CD14-positive monocyte (primary cell): ENCODE measurements at regions not wholly inside any gene's neighbourhood (a gene's known extent, or its start where the extent isn't known, plus 50 kb on each side); places are given as distances from the start of the nearest gene placed in this dataset.

Source experiments
- DNase-seq, 3 donors: peaks; one replicate each; pipeline ENCODE4 v3.0.0-alpha.2; 2011 to 2022
- H2AFZ ChIP-seq: 2 replicates; pipeline ENCODE4 v1.6.0; 2012; ENCODE audit warnings: mild to moderate bottlenecking, low read depth, low read length, inconsistent platforms; ENCODE audit not compliant: insufficient read depth, poor library complexity, severe bottlenecking
- H3K27ac ChIP-seq, 2 donors: 1 replicate in 1 of 2; 2 replicates in 1 of 2; pipeline ENCODE4 v1.5.1; 2012 to 2013; ENCODE audit warnings: low read length in 2 of 2, control low read depth in 1 of 2, inconsistent platforms in 1 of 2, low read depth in 1 of 2, mild to moderate bottlenecking in 1 of 2
- H3K27me3 ChIP-seq, 2 donors: one replicate each; pipeline versions ENCODE4 v1.6.0 to v1.6.1; 2011 to 2013; ENCODE audit warnings: low read length in 2 of 2; ENCODE audit not compliant: control insufficient read depth in 2 of 2, insufficient read depth in 2 of 2
- H3K36me3 ChIP-seq, 2 donors: replicated peaks in 1 of 2; 1 replicate in 1 of 2; 2 replicates in 1 of 2; pipeline versions ENCODE4 v1.5.1 to v1.6.1; 2012 to 2013; ENCODE audit warnings: low read length in 2 of 2, control low read depth in 1 of 2, inconsistent platforms in 1 of 2, mild to moderate bottlenecking in 1 of 2; ENCODE audit not compliant: insufficient read depth in 2 of 2, control insufficient read depth in 1 of 2
- H3K4me1 ChIP-seq, 2 donors: 1 replicate in 1 of 2; 2 replicates in 1 of 2; pipeline versions ENCODE4 v1.5.1 to v1.6.1; 2012 to 2013; ENCODE audit warnings: low read length in 2 of 2, control low read depth in 1 of 2, inconsistent platforms in 1 of 2, mild to moderate bottlenecking in 1 of 2, moderate library complexity in 1 of 2; ENCODE audit not compliant: insufficient read depth in 2 of 2, control insufficient read depth in 1 of 2
- H3K4me2 ChIP-seq: replicated peaks from 2 replicates; pipeline ENCODE3; 2012; ENCODE audit warnings: low read length, moderate library complexity, mild to moderate bottlenecking; ENCODE audit not compliant: poor library complexity, severe bottlenecking; ENCODE audit errors: extremely low read depth
- H3K4me3 ChIP-seq, 3 experiments: fragments of 200-600 bp in 1 of 3; sonication (generic) in 1 of 3; replicated peaks in 1 of 3; 1 replicate in 2 of 3; 2 replicates in 1 of 3; pipeline ENCODE4 v1.5.1; 2011 to 2013; ENCODE audit warnings: low read length in 3 of 3, mild to moderate bottlenecking in 3 of 3, control low read depth in 2 of 3, low read depth in 2 of 3, inconsistent platforms in 1 of 3, moderate library complexity in 1 of 3
- H3K79me2 ChIP-seq: 2 replicates; pipeline ENCODE4 v1.6.0; 2012; ENCODE audit warnings: mild to moderate bottlenecking, control low read depth, inconsistent platforms, low read length, moderate library complexity; ENCODE audit not compliant: insufficient read depth
- H3K9ac ChIP-seq: 2 replicates; pipeline ENCODE4 v1.6.0; 2017; ENCODE audit warnings: low read length, mild to moderate bottlenecking; ENCODE audit not compliant: insufficient read depth, poor library complexity, severe bottlenecking
- H3K9me3 ChIP-seq, 2 donors: replicated peaks in 1 of 2; 1 replicate in 1 of 2; 2 replicates in 1 of 2; pipeline versions ENCODE4 v1.5.1 to v1.6.1; 2012 to 2013; ENCODE audit warnings: low read length in 2 of 2, control low read depth in 1 of 2; ENCODE audit not compliant: control insufficient read depth in 1 of 2, insufficient read depth in 1 of 2
- H4K20me1 ChIP-seq: 2 replicates; pipeline ENCODE4 v1.6.0; 2012; ENCODE audit warnings: mild to moderate bottlenecking, low read length, control low read depth, moderate library complexity; ENCODE audit not compliant: insufficient read depth
- H3K27ac Mint-ChIP-seq, 7 donors: one replicate each; pipeline ENCODE4 v1.8.0; 2020; ENCODE audit warnings: mild to moderate bottlenecking in 7 of 7, mixed read lengths in 7 of 7, moderate library complexity in 6 of 7, inconsistent platforms in 2 of 7
- H3K27me3 Mint-ChIP-seq, 3 donors: one replicate each; pipeline ENCODE4 v1.8.0; 2021 to 2022; ENCODE audit warnings: low read depth in 3 of 3, mild to moderate bottlenecking in 3 of 3, mixed read lengths in 3 of 3, moderate library complexity in 3 of 3, inconsistent platforms in 1 of 3
- H3K36me3 Mint-ChIP-seq, 2 donors: one replicate each; pipeline ENCODE4 v1.8.0; 2020; ENCODE audit warnings: mixed read lengths in 2 of 2, inconsistent platforms in 1 of 2, mild to moderate bottlenecking in 1 of 2
- H3K4me1 Mint-ChIP-seq: one replicate; pipeline ENCODE4 v1.8.0; 2020; ENCODE audit warnings: mild to moderate bottlenecking, mixed read lengths
- H3K4me3 Mint-ChIP-seq, 2 donors: one replicate each; pipeline ENCODE4 v1.8.0; 2020; ENCODE audit warnings: mild to moderate bottlenecking in 2 of 2, mixed read lengths in 2 of 2, moderate library complexity in 1 of 2
- H3K9me3 Mint-ChIP-seq, 7 donors: one replicate each; pipeline ENCODE4 v1.8.0; 2020 to 2022; ENCODE audit warnings: mixed read lengths in 7 of 7, mild to moderate bottlenecking in 6 of 7, moderate library complexity in 6 of 7, inconsistent platforms in 2 of 7
- WGBS: methylation state at CpG from one replicate; pipeline ENCODE4 v1.1.5; 2013; ENCODE audit warnings: missing lambda C conversion rate; ENCODE audit not compliant: insufficient coverage; 5-methylcytosine and 5-hydroxymethylcytosine counted together
- intact Hi-C, 2 donors: fragments of 100-400 bp; cut with micrococcal nuclease; formaldehyde crosslinking; loops; one replicate each; pipeline versions ENCODE4 v1.15.0 to v1.15.1; 2023
- TF ChIP-seq, protein P1 (sequence below): fragments of 200-600 bp; IDR thresholded peaks from one replicate; pipeline ENCODE4 v1.8.0; 2022; ENCODE audit warnings: antibody characterized with exemption, mild to moderate bottlenecking

DNA sequence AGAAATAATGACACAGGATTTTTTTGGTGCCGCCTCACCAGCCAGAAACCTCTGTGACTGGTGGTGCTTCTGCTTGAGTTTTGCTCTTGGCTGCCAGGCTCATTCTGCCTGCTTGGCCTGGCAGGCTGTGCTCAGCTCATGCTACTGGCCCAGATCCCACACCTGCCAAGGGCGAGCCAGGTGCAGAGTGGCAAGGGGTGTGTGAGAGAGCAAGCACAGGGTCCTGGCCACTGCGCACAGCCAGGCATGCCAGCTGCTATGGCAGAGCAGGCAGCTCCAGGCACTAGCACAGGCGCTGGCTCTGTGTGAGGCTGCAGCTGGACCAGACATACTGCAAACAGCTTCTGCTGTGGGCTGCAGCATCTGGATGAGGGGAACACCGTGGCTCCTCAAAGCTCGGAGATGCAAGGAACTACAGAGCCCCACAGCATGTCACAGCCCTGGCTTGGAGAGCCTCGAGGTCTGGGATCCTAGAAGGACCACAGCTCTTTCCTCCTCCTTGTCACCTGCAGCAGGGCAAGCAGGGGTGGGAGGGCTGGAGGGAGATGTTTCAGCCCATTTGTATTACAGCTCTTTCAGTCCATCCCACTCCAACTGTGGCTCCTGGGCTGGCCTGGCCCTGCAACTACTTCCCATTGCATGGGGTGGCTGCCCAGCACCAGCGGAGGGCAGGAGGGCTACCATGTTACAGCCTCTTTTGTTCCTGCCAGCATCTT lies 313.4 kb upstream of the SEMA3C start:
- no peak overlapping the region for H2AFZ ChIP-seq
- H3K27me3 ChIP-seq: no peaks in the 10 kb centered on the region
- H3K9me3 Mint-ChIP-seq: peaks cover 0 to 4% (median 0%) of the 10 kb centered on the region in 7 donors
- H3K36me3 Mint-ChIP-seq: no peaks in the 10 kb centered on the region
- no peak overlapping the region for H3K4me3 Mint-ChIP-seq
- no peak overlapping the region for H3K27ac ChIP-seq
- no peaks in the 10 kb centered on the region for H3K4me1 ChIP-seq
- H3K9me3 ChIP-seq: peaks cover 0 to 10% of the 10 kb centered on the region in 2 donors
- H3K27me3 Mint-ChIP-seq: no peaks in the 10 kb centered on the region
- no peaks in the 10 kb centered on the region for H3K4me1 Mint-ChIP-seq
- H3K4me3 ChIP-seq: no peak overlapping the region
- no peaks in the 10 kb centered on the region for H3K79me2 ChIP-seq
- no peaks in the 10 kb centered on the region for H4K20me1 ChIP-seq
- 97% methylated on average over 7 of the region's 8 CpGs for WGBS
- intact Hi-C loops: no loop called here
- no peak overlapping the region for H3K27ac Mint-ChIP-seq
- H3K36me3 ChIP-seq: no peaks in the 10 kb centered on the region
- H3K9ac ChIP-seq: no peak overlapping the region
- no peak for DNase-seq
- H3K4me2 ChIP-seq: no peak overlapping the region
- TF ChIP-seq, protein P1, sequence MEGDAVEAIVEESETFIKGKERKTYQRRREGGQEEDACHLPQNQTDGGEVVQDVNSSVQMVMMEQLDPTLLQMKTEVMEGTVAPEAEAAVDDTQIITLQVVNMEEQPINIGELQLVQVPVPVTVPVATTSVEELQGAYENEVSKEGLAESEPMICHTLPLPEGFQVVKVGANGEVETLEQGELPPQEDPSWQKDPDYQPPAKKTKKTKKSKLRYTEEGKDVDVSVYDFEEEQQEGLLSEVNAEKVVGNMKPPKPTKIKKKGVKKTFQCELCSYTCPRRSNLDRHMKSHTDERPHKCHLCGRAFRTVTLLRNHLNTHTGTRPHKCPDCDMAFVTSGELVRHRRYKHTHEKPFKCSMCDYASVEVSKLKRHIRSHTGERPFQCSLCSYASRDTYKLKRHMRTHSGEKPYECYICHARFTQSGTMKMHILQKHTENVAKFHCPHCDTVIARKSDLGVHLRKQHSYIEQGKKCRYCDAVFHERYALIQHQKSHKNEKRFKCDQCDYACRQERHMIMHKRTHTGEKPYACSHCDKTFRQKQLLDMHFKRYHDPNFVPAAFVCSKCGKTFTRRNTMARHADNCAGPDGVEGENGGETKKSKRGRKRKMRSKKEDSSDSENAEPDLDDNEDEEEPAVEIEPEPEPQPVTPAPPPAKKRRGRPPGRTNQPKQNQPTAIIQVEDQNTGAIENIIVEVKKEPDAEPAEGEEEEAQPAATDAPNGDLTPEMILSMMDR: no peak

DNA sequence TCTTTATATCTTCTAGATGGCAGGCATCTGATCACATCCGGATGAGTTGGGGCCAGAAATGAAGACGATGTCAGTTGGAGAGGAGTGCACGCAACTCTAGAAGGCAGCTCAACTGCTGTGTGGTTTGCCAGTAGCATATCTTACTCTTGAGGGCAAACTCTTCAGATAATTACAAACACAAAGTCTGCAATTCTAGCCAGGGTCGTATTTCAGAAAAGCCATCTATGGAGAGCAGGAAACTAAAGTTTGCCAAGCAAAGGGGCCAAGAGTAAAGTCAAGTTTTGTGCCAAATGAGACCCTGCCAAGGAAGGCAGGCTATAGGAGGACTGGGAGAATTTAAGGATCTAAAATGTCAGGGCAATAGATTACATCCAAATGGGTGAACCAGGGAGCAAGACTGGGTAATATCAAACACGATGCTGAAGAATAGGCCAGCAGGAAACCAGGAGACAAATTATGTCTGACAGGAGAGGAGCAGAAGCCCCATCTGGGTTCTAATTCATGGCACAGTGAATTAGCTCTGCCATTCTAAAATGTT lies 312.5 kb upstream of the SEMA3C start:
- Histone ChIP-seq H4K20me1 (no peaks in the 10 kb centered on the region), H3K9me3 (peaks cover 0 to 10% of the 10 kb centered on the region in 2 donors), H3K4me2 (no peak overlapping the region), H3K9ac (no peak overlapping the region), H3K27me3 (no peaks in the 10 kb centered on the region), H2AFZ (no peak overlapping the region), H3K27ac (no peak overlapping the region), H3K4me1 (no peaks in the 10 kb centered on the region), H3K79me2 (no peaks in the 10 kb centered on the region), H3K4me3 (no peak overlapping the region), H3K36me3 (no peaks in the 10 kb centered on the region)
- Mint-ChIP-seq H3K27me3 (no peaks in the 10 kb centered on the region), H3K4me3 (no peak overlapping the region), H3K36me3 (no peaks in the 10 kb centered on the region), H3K27ac (no peak overlapping the region), H3K9me3 (peaks cover 0 to 4% (median 0%) of the 10 kb centered on the region in 7 donors), H3K4me1 (no peaks in the 10 kb centered on the region)
- intact Hi-C loops: no loop called here
- 64% methylated on average over 1 of the region's 5 CpGs for WGBS
- no peak for DNase-seq
- TF ChIP-seq, protein P1: no peak
